Activated CD4-positive, alpha-beta T cell treated with anti-CD3 and anti-CD28 coated beads, Interleukin-2, amount 50 U/mL, for 16 hours (primary cell): ENCODE measurements at regions not wholly inside any gene's neighbourhood (a gene's known extent, or its start where the extent isn't known, plus 50 kb on each side); places are given as distances from the start of the nearest gene placed in this dataset.
"Not testable (repeated sequence)": the region's sequence is repeated elsewhere in the genome, so short reads cannot be mapped to it uniquely, and the experiment has no call there.

ENCODE experiments used
- DNase-seq: peaks from one replicate; pipeline ENCODE4 v3.0.0-alpha.2; 2020

GRCh38 chr15:70382762-70383458 is 285.2 kb upstream of the TLE3 start:
- no peak for DNase-seq

- DNase-seq = no peak
Observed at GRCh38 chr15:70382009-70382749, 284.5 kb upstream of the TLE3 start.

- no peak for DNase-seq
Observed at GRCh38 chr15:70379938-70380883, 282.5 kb upstream of the TLE3 start.

GRCh38 chr15:70379134-70379533 is 281.4 kb upstream of the TLE3 start:
- DNase-seq = no peak

- no peak for DNase-seq
Observed at GRCh38 chr15:70378126-70379031, 280.7 kb upstream of the TLE3 start.

- no peak for DNase-seq
Observed at GRCh38 chr15:70376929-70377691, 279.4 kb upstream of the TLE3 start.

GRCh38 chr15:70376031-70376928 is 278.6 kb upstream of the TLE3 start:
- no peak for DNase-seq

- no peak for DNase-seq
Observed at GRCh38 chr15:70375586-70375985, 277.9 kb upstream of the TLE3 start.

- no peak for DNase-seq
Observed at GRCh38 chr15:70375006-70375431, 277.3 kb upstream of the TLE3 start.

GRCh38 chr15:70374096-70374495 is 276.4 kb upstream of the TLE3 start:
- DNase-seq = no peak

- DNase-seq = not testable (repeated sequence)
Observed at GRCh38 chr15:70373439-70373838, 275.7 kb upstream of the TLE3 start.

GRCh38 chr15:70367913-70368705 is 270.4 kb upstream of the TLE3 start:
- not testable (repeated sequence) for DNase-seq

- not testable (repeated sequence) for DNase-seq
Observed at GRCh38 chr15:70364023-70364422, 266.3 kb upstream of the TLE3 start.

- DNase-seq = no peak
Observed at GRCh38 chr15:70362886-70363285, 265.2 kb upstream of the TLE3 start.

- DNase-seq = no peak
Observed at GRCh38 chr15:70362350-70362749, 264.6 kb upstream of the TLE3 start.

GRCh38 chr15:70361891-70362290 is 264.2 kb upstream of the TLE3 start:
- DNase-seq = no peak

GRCh38 chr15:70361106-70361505 is 263.4 kb upstream of the TLE3 start:
- DNase-seq = no peak

GRCh38 chr15:70358871-70359647 is 261.3 kb upstream of the TLE3 start:
- DNase-seq = no peak
